SK-N-SH treated with all-trans-retinoic acid at 6 μM for 48 hours (cell line): ENCODE measurements at regions not wholly inside any gene's neighbourhood (a gene's known extent, or its start where the extent isn't known, plus 50 kb on each side); places are given as distances from the start of the nearest gene placed in this dataset.

ENCODE experiments used
- ATAC-seq: fragments of 200-7000 bp; cut with Tn5 transposase; 3 replicates; pipeline ENCODE4 v1.9.1; 2020; ENCODE audit warnings: mild to moderate bottlenecking, moderate library complexity
- ARNTL ChIP-seq: fragments of 450-650 bp; formaldehyde crosslinking; IDR thresholded peaks from 2 replicates; pipeline ENCODE4 v1.5.0; 2020; ENCODE audit warnings: low read depth, mild to moderate bottlenecking, moderate library complexity, borderline replicate concordance
- BACH2 ChIP-seq: fragments of 250-450 bp; sonication (Bioruptor Pico); IDR thresholded peaks from 2 replicates; pipeline ENCODE4 v1.9.0; 2021; ENCODE audit warnings: mild to moderate bottlenecking, borderline replicate concordance
- CSDC2 ChIP-seq: fragments of 250-450 bp; sonication (Bioruptor Pico); IDR thresholded peaks from 2 replicates; pipeline ENCODE4 v1.5.0; 2020; ENCODE audit warnings: mild to moderate bottlenecking, moderate library complexity
- ESRRG ChIP-seq: fragments of 250-450 bp; sonication (Bioruptor Pico); IDR thresholded peaks from 2 replicates; pipeline ENCODE4 v1.6.1; 2021; ENCODE audit warnings: mild to moderate bottlenecking
- GLIS3 ChIP-seq: fragments of 250-450 bp; sonication (Bioruptor Pico); IDR thresholded peaks from 2 replicates; pipeline ENCODE4 v1.5.0; 2020; ENCODE audit warnings: mild to moderate bottlenecking, moderate library complexity
- ISL1 ChIP-seq: fragments of 250-450 bp; sonication (Bioruptor Pico); IDR thresholded peaks from 2 replicates; pipeline ENCODE4 v2.1.2; 2022; ENCODE audit warnings: mild to moderate bottlenecking, moderate library complexity
- OSR1 ChIP-seq: fragments of 250-450 bp; sonication (Bioruptor Pico); IDR thresholded peaks from 2 replicates; pipeline ENCODE4 v1.8.0; 2022; ENCODE audit warnings: moderate library complexity, mild to moderate bottlenecking, inconsistent platforms
- PPARA ChIP-seq: fragments of 250-450 bp; sonication (Bioruptor Pico); IDR thresholded peaks from 2 replicates; pipeline ENCODE4 v1.5.0; 2020; ENCODE audit warnings: mild to moderate bottlenecking, borderline replicate concordance
- SNAI2 ChIP-seq: fragments of 250-450 bp; sonication (Bioruptor Pico); IDR thresholded peaks from 2 replicates; pipeline ENCODE4 v1.5.0; 2020; ENCODE audit warnings: mild to moderate bottlenecking, moderate library complexity
- TCF4 ChIP-seq: fragments of 250-450 bp; sonication (Bioruptor Pico); IDR thresholded peaks from 2 replicates; pipeline ENCODE4 v1.8.0; 2021; ENCODE audit warnings: mild to moderate bottlenecking, moderate library complexity, borderline replicate concordance
- TOX ChIP-seq: fragments of 250-450 bp; sonication (Bioruptor Pico); IDR thresholded peaks from 2 replicates; pipeline ENCODE4 v1.8.0; 2021; ENCODE audit warnings: mild to moderate bottlenecking, moderate library complexity, borderline replicate concordance
- ZC3H10 ChIP-seq: fragments of 250-450 bp; sonication (Bioruptor Pico); IDR thresholded peaks from 2 replicates; pipeline ENCODE4 v1.5.1; 2021; ENCODE audit warnings: mild to moderate bottlenecking, moderate library complexity
- ZFP3 ChIP-seq: fragments of 250-450 bp; sonication (Bioruptor Pico); IDR thresholded peaks from 2 replicates; pipeline ENCODE4 v1.5.0; 2020; ENCODE audit warnings: mild to moderate bottlenecking, moderate library complexity
- ZFP30 ChIP-seq: fragments of 450-650 bp; formaldehyde crosslinking; IDR thresholded peaks from 2 replicates; pipeline ENCODE4 v1.5.0; 2022; ENCODE audit warnings: mild to moderate bottlenecking, moderate library complexity
- ZNF565 ChIP-seq: fragments of 450-650 bp; formaldehyde crosslinking; conservative IDR thresholded peaks from 2 replicates; pipeline ENCODE4 v1.5.0; 2020; ENCODE audit warnings: low read depth, mild to moderate bottlenecking, moderate library complexity
- ZNF70 ChIP-seq: fragments of 450-650 bp; formaldehyde crosslinking; IDR thresholded peaks from 2 replicates; pipeline ENCODE4 v1.5.0; 2020; ENCODE audit warnings: mild to moderate bottlenecking, moderate library complexity
- ZNF8 ChIP-seq: fragments of 450-650 bp; formaldehyde crosslinking; IDR thresholded peaks from 2 replicates; pipeline ENCODE4 v1.5.0; 2020; ENCODE audit warnings: mild to moderate bottlenecking, moderate library complexity
- TF ChIP-seq, protein P1 (sequence below): fragments of 250-450 bp; sonication (Bioruptor Pico); IDR thresholded peaks from 2 replicates; pipeline ENCODE4 v1.5.1; 2020; ENCODE audit warnings: low read depth, mild to moderate bottlenecking, moderate library complexity
- TF ChIP-seq, protein P2 (sequence below): fragments of 250-450 bp; sonication (Bioruptor Pico); IDR thresholded peaks from 2 replicates; pipeline ENCODE4 v1.5.0; 2020; ENCODE audit warnings: mild to moderate bottlenecking, moderate library complexity
- TF ChIP-seq, protein P3 (sequence below): fragments of 250-450 bp; sonication (Bioruptor Pico); IDR thresholded peaks from 2 replicates; pipeline ENCODE4 v1.8.0; 2021; ENCODE audit warnings: low read depth, mild to moderate bottlenecking, moderate library complexity, borderline replicate concordance
- TF ChIP-seq, protein P4 (sequence below): fragments of 250-450 bp; sonication (Bioruptor Pico); IDR thresholded peaks from 2 replicates; pipeline ENCODE4 v1.8.0; 2020; ENCODE audit warnings: mild to moderate bottlenecking, moderate library complexity, borderline replicate concordance
- TF ChIP-seq, protein P5 (sequence below): fragments of 250-450 bp; sonication (Bioruptor Pico); IDR thresholded peaks from 2 replicates; pipeline ENCODE4 v1.5.1; 2021; ENCODE audit warnings: mild to moderate bottlenecking, moderate library complexity

DNA sequence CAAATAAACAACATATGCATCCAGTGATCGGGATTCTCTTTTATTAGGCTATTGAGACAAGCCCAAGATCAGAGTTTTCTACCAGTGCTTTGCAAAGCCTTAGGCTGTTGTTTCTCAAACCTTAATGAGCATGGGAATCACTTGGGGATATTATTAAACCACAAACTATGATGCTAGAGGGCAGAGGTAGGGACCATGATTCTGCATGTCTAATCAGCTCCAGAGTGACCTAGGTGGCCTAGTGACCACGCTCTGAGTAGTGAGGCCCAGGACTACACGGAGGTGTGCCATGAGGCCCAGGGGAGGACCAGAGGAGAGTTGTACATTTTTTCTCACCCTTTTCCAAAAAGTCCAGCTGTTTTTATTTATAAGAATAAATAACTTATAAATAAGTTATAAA is 298.5 kb upstream of the TLE4 start:
- TF ChIP-seq CSDC2 (CRISPR knock-in tag): no peak
- TF ChIP-seq ZNF565 (CRISPR knock-in tag): no peak
- TF ChIP-seq, protein P1, sequence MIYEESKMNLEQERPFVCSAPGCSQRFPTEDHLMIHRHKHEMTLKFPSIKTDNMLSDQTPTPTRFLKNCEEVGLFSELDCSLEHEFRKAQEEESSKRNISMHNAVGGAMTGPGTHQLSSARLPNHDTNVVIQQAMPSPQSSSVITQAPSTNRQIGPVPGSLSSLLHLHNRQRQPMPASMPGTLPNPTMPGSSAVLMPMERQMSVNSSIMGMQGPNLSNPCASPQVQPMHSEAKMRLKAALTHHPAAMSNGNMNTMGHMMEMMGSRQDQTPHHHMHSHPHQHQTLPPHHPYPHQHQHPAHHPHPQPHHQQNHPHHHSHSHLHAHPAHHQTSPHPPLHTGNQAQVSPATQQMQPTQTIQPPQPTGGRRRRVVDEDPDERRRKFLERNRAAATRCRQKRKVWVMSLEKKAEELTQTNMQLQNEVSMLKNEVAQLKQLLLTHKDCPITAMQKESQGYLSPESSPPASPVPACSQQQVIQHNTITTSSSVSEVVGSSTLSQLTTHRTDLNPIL: no peak
- no peak for ATAC-seq

DNA sequence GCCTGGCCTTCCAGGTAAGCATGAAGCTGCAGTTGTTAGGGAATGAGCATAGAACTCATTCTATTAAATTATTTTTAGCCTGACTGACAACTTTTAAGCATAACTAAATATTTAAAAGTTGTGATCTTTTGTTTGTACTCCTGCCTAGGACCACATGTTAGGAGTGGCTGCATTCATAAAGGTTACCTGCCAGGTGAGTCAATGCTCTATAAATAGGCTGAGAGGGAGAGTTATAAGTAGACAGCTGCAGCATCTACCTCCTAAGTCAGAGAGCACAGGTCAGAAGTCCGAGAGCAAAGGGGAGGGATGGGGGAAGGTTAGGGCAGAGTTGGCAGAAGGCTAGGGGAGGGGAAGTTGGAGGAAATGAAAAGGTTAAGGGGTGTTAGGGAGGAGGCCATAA is 292.4 kb upstream of the TLE4 start:
- no peak for TF ChIP-seq ZNF565 (CRISPR knock-in tag)
- no peak for ATAC-seq

DNA sequence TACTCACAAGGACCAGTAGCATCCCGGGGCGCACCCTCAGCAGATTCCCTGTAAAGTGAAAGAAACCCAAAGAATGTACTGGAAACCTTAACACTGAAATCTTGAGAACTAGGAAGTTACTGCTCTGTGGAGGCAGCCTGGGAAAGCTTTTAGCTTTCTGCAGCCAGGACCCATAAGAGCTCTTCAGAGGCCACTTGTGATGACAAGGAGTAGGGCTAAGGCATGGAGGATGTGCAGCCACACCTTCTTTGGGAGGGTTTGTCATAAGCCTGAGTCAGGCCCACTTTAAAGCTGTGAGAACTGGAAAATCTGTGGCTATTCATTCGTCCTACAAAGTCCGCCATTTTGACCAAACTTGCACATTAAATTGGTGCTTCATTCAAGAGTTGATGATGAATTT is 291.1 kb upstream of the TLE4 start:
- TF ChIP-seq ESRRG (CRISPR knock-in tag): no peak
- TF ChIP-seq, protein P2, sequence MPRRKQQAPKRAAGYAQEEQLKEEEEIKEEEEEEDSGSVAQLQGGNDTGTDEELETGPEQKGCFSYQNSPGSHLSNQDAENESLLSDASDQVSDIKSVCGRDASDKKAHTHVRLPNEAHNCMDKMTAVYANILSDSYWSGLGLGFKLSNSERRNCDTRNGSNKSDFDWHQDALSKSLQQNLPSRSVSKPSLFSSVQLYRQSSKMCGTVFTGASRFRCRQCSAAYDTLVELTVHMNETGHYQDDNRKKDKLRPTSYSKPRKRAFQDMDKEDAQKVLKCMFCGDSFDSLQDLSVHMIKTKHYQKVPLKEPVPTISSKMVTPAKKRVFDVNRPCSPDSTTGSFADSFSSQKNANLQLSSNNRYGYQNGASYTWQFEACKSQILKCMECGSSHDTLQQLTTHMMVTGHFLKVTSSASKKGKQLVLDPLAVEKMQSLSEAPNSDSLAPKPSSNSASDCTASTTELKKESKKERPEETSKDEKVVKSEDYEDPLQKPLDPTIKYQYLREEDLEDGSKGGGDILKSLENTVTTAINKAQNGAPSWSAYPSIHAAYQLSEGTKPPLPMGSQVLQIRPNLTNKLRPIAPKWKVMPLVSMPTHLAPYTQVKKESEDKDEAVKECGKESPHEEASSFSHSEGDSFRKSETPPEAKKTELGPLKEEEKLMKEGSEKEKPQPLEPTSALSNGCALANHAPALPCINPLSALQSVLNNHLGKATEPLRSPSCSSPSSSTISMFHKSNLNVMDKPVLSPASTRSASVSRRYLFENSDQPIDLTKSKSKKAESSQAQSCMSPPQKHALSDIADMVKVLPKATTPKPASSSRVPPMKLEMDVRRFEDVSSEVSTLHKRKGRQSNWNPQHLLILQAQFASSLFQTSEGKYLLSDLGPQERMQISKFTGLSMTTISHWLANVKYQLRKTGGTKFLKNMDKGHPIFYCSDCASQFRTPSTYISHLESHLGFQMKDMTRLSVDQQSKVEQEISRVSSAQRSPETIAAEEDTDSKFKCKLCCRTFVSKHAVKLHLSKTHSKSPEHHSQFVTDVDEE (CRISPR knock-in tag): no peak
- TF ChIP-seq SNAI2 (CRISPR knock-in tag): no peak
- TF ChIP-seq ARNTL (CRISPR knock-in tag): no peak
- no peak for TF ChIP-seq CSDC2 (CRISPR knock-in tag)
- no peak for TF ChIP-seq ZFP3 (CRISPR knock-in tag)
- no peak for TF ChIP-seq GLIS3 (CRISPR knock-in tag)
- TF ChIP-seq PPARA (CRISPR knock-in tag): no peak
- TF ChIP-seq OSR1 (CRISPR knock-in tag): no peak
- TF ChIP-seq, protein P3, sequence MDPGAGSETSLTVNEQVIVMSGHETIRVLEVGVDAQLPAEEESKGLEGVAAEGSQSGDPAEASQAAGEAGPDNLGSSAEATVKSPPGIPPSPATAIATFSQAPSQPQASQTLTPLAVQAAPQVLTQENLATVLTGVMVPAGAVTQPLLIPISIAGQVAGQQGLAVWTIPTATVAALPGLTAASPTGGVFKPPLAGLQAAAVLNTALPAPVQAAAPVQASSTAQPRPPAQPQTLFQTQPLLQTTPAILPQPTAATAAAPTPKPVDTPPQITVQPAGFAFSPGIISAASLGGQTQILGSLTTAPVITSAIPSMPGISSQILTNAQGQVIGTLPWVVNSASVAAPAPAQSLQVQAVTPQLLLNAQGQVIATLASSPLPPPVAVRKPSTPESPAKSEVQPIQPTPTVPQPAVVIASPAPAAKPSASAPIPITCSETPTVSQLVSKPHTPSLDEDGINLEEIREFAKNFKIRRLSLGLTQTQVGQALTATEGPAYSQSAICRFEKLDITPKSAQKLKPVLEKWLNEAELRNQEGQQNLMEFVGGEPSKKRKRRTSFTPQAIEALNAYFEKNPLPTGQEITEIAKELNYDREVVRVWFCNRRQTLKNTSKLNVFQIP: no peak
- no peak for TF ChIP-seq ISL1 (CRISPR knock-in tag)
- TF ChIP-seq ZNF8 (CRISPR knock-in tag): no peak
- no peak for TF ChIP-seq ZFP30 (CRISPR knock-in tag)
- no peak for TF ChIP-seq ZC3H10 (CRISPR knock-in tag)
- TF ChIP-seq ZNF565 (CRISPR knock-in tag): no peak
- TF ChIP-seq BACH2: no peak
- no peak for TF ChIP-seq TOX
- TF ChIP-seq ZNF70: no peak
- TF ChIP-seq, protein P4, sequence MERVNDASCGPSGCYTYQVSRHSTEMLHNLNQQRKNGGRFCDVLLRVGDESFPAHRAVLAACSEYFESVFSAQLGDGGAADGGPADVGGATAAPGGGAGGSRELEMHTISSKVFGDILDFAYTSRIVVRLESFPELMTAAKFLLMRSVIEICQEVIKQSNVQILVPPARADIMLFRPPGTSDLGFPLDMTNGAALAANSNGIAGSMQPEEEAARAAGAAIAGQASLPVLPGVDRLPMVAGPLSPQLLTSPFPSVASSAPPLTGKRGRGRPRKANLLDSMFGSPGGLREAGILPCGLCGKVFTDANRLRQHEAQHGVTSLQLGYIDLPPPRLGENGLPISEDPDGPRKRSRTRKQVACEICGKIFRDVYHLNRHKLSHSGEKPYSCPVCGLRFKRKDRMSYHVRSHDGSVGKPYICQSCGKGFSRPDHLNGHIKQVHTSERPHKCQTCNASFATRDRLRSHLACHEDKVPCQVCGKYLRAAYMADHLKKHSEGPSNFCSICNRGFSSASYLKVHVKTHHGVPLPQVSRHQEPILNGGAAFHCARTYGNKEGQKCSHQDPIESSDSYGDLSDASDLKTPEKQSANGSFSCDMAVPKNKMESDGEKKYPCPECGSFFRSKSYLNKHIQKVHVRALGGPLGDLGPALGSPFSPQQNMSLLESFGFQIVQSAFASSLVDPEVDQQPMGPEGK: no peak
- TF ChIP-seq, protein P5, sequence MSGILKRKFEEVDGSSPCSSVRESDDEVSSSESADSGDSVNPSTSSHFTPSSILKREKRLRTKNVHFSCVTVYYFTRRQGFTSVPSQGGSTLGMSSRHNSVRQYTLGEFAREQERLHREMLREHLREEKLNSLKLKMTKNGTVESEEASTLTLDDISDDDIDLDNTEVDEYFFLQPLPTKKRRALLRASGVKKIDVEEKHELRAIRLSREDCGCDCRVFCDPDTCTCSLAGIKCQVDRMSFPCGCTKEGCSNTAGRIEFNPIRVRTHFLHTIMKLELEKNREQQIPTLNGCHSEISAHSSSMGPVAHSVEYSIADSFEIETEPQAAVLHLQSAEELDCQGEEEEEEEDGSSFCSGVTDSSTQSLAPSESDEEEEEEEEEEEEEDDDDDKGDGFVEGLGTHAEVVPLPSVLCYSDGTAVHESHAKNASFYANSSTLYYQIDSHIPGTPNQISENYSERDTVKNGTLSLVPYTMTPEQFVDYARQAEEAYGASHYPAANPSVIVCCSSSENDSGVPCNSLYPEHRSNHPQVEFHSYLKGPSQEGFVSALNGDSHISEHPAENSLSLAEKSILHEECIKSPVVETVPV: no peak
- ATAC-seq: no peak

DNA sequence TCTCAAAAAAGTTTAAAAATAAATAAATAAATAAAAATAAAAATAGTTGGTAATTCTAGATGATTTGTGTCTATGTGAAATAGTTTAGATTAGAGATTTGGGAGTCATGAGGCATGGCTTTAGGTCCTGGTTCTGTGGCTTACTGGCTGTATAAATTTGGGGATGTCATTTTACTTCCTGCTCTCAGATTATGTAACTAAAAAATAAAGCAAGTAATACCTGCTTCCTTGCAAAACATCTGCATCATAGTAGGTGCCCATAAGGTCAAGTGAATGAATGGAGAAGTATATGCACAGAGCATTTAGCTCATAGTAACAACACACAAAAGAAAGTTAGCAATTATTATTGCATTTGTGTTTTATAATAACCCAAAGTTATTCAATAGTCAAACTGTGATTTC is 287.7 kb upstream of the TLE4 start:
- no peak for ATAC-seq
- TF ChIP-seq ZNF8 (CRISPR knock-in tag): no peak
- no peak for TF ChIP-seq SNAI2 (CRISPR knock-in tag)
- TF ChIP-seq ISL1 (CRISPR knock-in tag): no peak
- TF ChIP-seq, protein P2 (CRISPR knock-in tag): no peak
- TF ChIP-seq TOX: no peak
- no peak for TF ChIP-seq ZFP3 (CRISPR knock-in tag)
- no peak for TF ChIP-seq GLIS3 (CRISPR knock-in tag)
- no peak for TF ChIP-seq TCF4 (CRISPR knock-in tag)
- TF ChIP-seq, protein P1: no peak
- no peak for TF ChIP-seq ZC3H10 (CRISPR knock-in tag)
- no peak for TF ChIP-seq CSDC2 (CRISPR knock-in tag)
